Hematopoietic multipotent progenitor cell treated with erythropoietin and hydrocortisone succinate and interleukin-3 and kit ligand, for 4 days (in vitro differentiated cells): ENCODE measurements at regions not wholly inside any gene's neighbourhood (a gene's known extent, or its start where the extent isn't known, plus 50 kb on each side); places are given as distances from the start of the nearest gene placed in this dataset.

ENCODE experiments used
- DNase-seq: peaks from one replicate; pipeline ENCODE4 v3.0.0-alpha.2; 2015

GRCh38 chr4:185894481-185894880 is 82.5 kb upstream of the SORBS2 start:
- DNase-seq, result no peak

DNA sequence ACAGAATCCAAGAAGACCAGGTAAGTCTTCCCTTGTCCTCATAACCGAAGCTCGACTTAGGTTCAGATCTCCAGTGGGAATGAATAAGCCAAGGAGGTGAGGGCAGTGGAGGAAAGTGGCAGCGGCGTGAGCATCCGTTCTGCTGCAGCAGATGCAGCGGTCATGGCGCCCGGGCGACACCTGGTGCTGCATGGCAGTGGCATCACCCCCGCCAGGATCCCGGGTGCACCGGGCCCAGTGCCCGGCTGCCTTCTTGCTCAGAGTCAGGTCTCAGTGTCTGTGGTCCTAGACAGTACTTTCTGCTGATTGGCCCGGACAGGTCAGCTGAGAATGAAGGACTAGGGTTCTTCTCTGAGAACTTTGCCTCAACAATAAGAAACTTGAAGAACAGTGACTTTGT is 83.4 kb upstream of the SORBS2 start:
- DNase-seq, result no peak

GRCh38 chr4:185895866-185896265 is 83.9 kb upstream of the SORBS2 start:
- no peak for DNase-seq

- peak; percentile 11 for DNase-seq
These were observed 85.0 kb upstream of the SORBS2 start for GRCh38 chr4:185896817-185897488.

DNA sequence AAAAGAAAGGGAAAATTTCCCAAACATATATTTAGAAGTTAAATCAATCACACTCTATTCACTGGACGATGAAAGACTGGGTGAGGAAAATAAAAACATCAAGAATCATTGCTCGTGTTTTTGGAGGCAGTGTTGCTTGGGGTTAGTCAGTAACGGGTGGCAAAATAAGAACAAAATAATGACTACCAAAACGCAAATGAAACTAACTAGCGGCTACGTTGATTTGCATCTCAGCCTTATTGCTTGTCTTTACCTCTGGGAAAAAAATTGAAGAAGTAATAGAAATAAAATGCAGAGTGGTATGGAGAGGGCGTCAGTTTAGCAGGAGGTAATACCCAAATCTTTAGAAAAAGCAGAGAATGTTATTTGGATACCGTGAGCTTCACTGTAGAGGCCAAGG is 86.4 kb upstream of the SORBS2 start:
- DNase-seq, result no peak

GRCh38 chr4:185899833-185900232 is 87.8 kb upstream of the SORBS2 start:
- no peak for DNase-seq

- no peak for DNase-seq
These were observed 90.7 kb upstream of the SORBS2 start for GRCh38 chr4:185902654-185903053.

GRCh38 chr4:185903205-185903604 is 91.2 kb upstream of the SORBS2 start:
- DNase-seq, result no peak

- DNase-seq, result peak; percentile 66
These were observed 92.4 kb upstream of the SORBS2 start for GRCh38 chr4:185904381-185904780.

DNA sequence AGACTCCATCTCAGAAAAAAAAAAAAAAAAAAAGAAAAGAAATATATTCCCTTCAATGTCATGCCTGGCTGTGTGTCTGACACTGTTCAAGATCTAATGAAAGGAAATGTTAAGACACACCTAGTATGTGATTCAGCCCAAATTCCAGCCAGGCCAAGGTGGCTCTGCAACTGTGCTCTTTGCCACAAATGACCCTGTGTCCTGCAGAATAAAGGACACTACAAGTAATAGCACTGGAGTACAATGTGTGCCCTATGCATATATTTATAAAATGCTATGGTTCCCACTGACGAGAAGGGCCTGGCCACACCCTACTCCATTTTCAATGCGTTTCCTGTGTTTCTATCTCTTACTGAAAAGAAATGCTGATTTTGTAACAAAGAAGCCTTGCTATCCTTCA is 98.0 kb upstream of the SORBS2 start:
- no peak for DNase-seq

DNA sequence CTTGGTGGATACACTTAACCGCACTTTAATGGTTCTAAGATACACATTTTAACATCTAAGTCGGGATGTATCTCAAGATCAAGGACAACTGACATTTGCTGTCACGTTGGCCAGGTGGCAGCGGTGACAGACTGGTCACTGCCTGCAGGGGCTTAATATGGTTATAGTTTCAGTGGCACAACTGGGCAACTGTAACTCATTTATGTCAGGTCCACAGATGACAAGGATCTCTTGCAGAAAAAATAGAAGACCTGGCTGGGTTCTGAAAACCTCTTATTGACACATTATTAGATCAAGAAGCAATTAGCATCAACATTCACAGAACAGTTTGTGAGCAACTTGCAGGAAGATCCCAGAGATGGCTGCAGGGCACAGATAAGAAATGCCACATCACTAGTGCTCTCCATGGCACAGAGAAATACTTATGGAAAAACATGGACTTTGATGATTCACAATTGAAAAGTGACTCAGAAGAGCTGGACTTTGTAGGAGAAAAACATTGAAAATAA is 99.6 kb upstream of the SORBS2 start:
- no peak for DNase-seq

- DNase-seq, result no peak
These were observed 100.8 kb upstream of the SORBS2 start for GRCh38 chr4:185912779-185913178.

GRCh38 chr4:185914583-185915199 is 102.7 kb upstream of the SORBS2 start:
- no peak for DNase-seq

GRCh38 chr4:185915271-185915670 is 103.3 kb upstream of the SORBS2 start:
- no peak for DNase-seq

- DNase-seq, result no peak
These were observed 103.8 kb upstream of the SORBS2 start for GRCh38 chr4:185915817-185916216.

DNA sequence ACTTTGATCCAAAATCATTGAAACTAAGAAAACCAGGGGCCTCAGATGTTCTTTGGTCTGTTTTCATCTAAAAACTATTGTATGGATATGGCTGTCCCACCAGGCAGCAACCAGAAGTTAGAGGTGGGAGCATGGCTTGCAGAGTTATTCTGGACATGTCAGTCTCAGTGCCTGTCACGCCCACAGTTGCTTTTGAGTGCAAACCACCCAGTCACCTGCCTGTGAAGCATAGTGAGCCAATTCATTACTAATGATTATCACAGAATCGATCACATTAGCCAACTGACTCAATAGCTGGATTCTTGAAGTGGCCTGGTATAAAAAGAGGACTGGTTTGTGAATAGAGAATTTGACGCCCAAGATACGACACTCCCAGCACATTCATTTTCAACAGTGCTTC is 104.2 kb upstream of the SORBS2 start:
- no peak for DNase-seq

- DNase-seq, result no peak
These were observed 104.7 kb upstream of the SORBS2 start for GRCh38 chr4:185916683-185917082.

- DNase-seq, result no peak
These were observed 107.1 kb upstream of the SORBS2 start for GRCh38 chr4:185919107-185919506.

DNA sequence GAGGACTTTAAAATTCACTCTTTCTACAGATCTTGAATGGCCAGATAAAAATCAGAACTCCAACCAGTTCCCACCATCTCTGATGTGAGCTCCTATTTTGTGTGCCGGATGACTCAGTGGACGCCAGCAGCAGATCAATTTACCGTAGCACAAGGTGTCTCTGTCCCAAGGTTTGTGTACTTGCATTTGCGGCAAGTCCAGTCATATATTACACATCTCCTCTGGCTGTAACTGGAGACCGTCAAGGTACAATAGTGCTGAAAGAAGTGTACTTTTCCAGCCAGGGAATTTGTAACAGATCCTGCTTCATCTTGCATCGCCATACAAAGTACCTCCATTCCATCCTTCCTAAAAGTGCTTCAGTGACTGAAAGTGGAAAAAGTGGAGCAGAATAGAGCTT is 108.2 kb upstream of the SORBS2 start:
- DNase-seq, result no peak

- DNase-seq, result no peak
These were observed 108.8 kb upstream of the SORBS2 start for GRCh38 chr4:185920691-185921260.

GRCh38 chr4:185921583-185922555 is 109.9 kb upstream of the SORBS2 start:
- DNase-seq, result no peak

DNA sequence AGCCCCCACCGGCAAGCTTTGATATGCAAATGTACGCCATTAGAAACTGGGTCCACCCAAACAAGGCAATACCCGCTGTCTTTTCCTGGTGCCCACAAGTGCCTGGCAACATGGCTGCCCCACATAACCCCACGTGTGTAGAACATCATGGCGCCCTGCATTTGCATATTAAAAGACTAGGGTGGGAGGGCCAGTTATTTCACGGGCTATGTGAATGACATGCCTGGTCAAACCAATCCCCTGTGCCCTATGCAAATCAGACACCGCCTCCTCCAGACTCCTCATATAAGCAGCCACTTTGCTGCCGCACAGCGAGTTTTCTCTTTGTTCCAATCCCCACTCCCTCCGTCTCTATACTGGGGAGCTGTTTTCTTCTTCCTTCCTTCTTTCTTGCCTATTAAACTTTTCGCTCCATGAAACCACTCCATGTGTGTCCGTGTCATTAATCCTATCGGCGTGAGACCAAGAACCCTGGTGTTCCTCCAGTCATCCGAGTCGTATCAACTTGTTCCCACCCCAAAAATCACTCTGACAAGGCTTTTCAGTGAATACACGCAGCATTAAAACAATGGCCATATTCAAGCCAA is 112.6 kb upstream of the SORBS2 start:
- DNase-seq, result no peak

GRCh38 chr4:185925910-185926360 is 113.9 kb upstream of the SORBS2 start:
- no peak for DNase-seq
